HG02870 (cell line): ENCODE measurements at regions not wholly inside any gene's neighbourhood (a gene's known extent, or its start where the extent isn't known, plus 50 kb on each side); places are given as distances from the start of the nearest gene placed in this dataset.

ENCODE experiments used
- ATAC-seq: cut with Tn5 transposase; IDR thresholded peaks from one replicate; pipeline ENCODE4 v1.9.1; 2021; ENCODE audit warnings: mild to moderate bottlenecking, moderate library complexity; ENCODE audit not compliant: unreplicated experiment

- no peak for ATAC-seq
Observed at GRCh38 chr1:239725933-239726332, 339.6 kb downstream of the CHRM3 start.

DNA sequence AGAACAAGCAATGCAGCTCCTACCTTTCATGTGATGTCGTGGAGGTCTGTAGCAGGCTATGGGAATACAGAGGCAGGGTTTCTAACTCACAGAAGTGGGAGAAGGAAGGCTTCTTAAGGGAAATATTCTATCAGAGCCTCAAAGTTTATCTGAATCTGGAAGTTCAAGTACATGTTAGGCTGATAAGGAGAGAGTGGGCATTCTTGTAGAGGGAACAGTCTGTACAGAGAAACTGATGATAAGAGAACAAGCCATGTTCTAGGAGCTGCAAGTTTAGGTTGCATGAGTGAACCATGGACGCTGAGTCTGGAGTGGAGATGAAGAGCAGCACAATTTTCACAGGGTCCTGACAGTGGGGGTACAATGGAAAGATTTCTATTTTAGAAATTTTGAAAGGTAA is 344.0 kb downstream of the CHRM3 start:
- no peak for ATAC-seq

DNA sequence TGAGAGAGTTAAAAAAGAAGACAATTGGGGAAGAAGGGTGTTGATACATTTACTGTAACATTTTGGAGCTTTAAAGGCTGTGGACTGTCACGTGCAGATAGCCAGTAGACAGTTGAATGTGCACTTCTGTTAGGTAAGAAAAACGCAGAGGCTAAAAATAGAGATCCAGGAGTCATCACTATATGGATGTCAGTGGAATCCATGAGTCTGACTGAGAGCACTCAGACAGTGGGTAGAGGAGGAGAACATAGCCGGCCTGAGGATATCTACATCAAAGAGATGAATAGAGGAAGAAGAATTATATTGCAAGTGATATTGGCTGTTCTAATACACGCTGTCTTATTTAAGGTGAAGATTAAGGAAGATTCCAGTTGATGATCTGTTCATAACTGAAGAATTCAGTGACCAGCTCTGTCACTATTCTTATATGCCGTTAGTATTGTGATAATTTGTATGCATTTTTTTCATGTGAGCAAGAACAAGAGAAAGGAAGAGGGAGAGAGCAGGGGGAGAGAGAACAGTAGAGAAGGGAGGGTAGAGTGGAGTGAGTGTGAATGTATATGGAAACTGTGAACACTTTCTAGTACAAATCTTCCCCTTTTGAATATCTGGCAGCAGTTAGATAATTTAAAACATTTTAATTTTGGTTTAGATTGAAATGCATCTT is 344.8 kb downstream of the CHRM3 start:
- ATAC-seq: no peak

GRCh38 chr1:239732770-239733169 is 346.4 kb downstream of the CHRM3 start:
- ATAC-seq: no peak

DNA sequence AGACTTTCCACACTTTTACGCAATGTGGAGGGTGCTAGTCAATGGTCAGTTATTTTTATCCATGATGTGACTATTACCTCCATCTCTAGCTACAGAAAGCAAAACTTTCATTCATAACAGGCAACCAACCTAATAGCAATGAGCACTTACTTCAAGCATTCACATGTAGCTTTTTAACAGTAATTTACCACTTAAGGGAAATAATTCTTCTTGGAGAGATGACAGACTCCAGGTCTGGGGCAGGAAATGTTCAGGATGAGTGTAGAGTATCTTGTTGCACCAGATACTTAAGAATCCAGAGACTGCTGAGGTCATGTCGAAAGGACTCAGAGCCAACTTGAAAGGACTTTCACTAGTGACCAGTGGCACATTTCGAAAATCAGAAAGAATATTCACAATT is 347.6 kb downstream of the CHRM3 start:
- ATAC-seq: no peak

GRCh38 chr1:239735111-239735510 is 348.7 kb downstream of the CHRM3 start:
- ATAC-seq: no peak

DNA sequence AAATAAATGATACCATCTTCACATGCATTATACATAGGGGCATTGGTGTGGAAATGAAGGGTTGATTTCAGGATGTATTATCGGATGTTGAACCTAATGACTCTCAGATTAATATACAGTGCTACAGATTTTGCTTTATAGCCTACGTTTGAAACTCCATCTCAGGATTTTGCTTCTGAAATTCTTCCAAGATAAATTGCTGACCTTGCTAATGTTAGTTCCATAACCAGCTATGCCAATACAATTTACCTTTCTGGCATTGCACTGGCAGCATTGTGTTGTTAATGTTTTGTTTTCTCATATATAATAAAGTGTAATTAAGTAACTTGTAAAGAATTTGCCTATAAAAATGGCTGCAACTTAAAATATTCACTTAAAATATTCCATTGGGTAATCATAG is 350.1 kb downstream of the CHRM3 start:
- no peak for ATAC-seq

DNA sequence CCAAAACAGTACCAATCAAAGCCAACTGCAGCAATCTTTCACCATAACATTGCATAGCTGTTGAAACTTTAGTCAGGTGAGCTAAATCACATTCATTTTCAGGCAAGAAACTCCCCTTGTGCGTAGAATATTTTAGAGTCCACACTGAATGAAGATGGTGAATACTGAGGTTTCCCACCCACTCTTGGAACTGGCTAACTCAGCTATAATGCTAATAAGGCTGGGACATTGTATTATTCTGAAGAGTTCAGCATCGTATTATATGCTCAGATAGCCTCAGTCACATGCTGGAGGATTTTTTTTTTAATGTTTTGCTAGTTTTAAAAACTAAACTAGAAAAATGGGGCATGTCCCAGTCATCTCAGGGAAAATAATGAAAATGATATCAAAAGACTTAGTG is 352.3 kb upstream of the FMN2 start:
- ATAC-seq: no peak

DNA sequence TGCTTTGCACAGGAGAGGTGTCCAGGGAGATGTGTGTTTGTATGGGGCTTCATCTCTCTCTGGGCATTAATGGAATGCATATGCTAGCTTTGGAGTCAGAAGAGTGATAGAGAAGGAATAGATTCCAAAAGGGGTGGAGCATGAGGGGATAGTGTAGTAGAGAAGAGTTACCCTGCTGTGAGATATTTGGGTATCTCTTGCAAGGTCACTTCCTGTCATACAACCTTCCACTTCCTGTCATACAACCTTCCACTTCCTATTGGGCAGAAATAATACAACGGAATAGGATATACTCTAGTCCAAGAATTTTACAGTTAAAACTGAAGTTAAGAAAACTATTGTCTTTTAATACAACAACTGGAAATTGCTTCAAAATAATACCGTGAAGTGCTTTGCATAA is 351.8 kb upstream of the FMN2 start:
- no peak for ATAC-seq

- no peak for ATAC-seq
Observed at GRCh38 chr1:239742416-239743109, 349.1 kb upstream of the FMN2 start.

DNA sequence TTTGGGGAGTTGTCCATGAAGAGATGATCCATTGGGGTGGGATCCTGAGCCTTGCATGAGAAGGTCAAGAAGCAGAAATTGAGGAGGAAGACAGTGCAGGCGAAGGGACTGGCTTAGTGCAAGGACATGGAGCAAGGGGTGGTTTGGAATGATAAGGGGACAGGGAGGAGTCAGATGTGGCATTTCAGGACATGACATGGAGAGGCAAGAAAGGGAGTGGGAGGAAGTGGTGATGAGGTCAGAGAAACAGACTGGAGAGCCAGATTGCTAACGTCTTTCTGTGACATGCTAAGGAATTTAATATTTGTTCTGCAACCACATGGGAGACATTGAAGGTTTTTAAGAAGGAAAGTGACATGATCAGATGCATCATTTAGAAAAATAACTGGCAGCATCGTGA is 346.8 kb upstream of the FMN2 start:
- ATAC-seq: no peak

GRCh38 chr1:239755107-239755912 is 336.4 kb upstream of the FMN2 start:
- no peak for ATAC-seq

DNA sequence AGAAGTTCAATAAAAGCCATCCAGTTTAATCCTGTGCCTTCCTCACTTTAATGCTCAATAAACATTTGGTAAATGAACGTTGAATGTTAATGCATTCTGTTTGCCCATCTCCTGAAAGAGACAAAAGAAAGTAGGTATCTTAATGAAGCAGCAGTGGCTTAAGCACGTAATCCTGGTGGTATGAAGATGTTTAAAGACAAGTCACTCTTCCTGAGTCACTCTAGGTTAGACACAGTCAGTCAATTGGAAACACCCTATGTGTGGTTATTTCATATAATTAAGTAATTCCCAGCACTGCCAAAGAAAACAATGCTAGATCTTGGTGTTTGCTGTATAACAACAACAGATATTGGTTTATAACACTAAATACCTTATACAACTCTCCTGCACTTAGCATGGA is 334.0 kb upstream of the FMN2 start:
- ATAC-seq: no peak

GRCh38 chr1:239758756-239759155 is 332.9 kb upstream of the FMN2 start:
- ATAC-seq: no peak

DNA sequence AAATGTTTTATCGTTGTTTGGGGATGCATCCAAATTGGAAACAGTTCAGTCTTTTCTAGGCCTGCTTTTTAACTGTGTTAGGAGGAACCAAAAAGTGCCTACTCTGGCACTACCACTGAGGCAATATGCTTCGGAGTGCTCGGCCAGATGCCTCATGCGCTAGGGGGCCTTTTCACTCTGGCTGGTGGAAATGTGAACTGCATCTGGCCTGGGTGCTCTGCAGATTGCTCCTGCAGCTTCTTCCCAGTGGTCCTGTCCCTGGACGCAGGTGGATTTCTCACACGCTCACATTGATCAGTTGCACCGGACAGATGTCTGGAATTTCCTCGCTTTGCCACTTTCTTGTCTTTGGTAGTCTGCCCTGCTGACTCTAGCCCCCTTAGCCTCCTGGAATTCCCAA is 330.2 kb upstream of the FMN2 start:
- ATAC-seq: no peak

DNA sequence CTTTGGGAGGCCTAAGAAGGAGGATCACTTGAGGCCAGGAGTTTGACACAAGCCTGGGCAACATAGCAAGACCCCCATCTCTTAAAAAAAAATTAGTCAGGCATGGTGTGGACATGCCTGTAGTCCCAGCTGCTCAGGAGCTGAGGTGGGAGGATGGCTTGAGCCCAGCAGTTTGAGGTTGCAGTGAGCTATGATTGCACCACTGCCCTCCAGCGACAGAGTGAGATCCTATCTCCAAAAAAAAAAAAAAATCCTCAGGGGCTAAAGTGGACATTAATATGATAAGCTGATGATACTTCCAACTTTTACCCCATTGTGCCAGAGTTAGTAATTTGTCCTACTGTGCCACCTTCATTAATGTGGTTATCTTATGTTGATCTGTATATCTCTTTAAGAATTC is 327.8 kb upstream of the FMN2 start:
- ATAC-seq: no peak

DNA sequence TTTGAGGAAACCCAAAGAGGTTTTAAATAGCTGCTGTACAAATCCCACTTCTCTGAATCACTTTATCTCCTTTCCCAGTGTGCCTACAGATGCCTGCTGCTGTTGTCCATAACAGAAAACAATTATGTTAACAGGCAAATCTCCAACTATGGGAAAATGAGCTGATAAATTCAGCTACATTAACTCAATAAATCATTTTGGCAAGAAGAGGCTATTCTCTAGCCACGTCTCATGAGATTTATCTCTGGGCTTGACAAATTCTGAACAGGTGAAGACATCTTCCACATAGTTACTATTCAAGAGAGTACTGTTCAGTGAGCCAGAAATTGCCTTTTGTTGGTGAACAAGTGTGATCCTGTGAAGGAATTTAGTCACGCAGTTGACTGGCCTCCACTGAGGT is 327.1 kb upstream of the FMN2 start:
- ATAC-seq: no peak

DNA sequence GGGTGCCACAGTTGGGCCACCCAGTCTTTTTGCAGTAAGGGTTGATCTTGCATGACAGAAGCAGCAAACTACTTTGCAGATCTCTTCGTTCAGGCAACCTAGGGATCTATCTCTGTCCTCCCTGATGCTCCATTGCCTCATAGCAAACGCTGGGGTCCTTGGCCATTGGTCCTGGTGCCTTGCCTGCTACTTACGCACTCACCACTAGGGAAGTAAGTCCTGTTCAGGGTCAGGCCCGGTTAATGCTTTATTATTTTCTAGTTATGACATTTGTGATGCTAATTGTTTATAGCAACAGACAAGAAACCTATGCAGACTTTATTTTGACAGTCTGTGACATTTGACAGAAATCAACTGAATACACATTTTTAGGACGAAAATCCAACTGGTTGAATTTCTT is 326.5 kb upstream of the FMN2 start:
- ATAC-seq: no peak

GRCh38 chr1:239771550-239771949 is 320.1 kb upstream of the FMN2 start:
- no peak for ATAC-seq

DNA sequence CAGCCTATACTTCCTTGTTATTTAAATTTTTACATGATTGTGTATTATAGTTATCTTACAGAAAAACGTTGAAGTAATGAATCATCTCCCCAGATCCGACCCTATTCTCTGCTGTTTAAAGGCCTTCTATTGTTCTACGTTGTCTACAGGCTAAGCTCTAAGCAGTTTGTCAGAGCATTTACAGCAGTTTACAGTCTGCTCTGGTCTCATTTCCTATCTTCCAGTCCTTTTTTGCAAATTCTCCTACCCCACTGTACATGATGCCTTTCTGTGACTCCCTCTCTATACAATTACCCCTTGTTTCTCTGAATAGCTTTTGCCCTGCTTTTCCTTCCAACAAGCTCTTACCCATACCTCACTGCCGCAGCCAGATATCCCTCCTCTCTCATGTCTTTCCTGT is 319.2 kb upstream of the FMN2 start:
- ATAC-seq: no peak

GRCh38 chr1:239775466-239775865 is 316.2 kb upstream of the FMN2 start:
- no peak for ATAC-seq

GRCh38 chr1:239778208-239778813 is 313.4 kb upstream of the FMN2 start:
- ATAC-seq: no peak
